ENCODE measurements at regions not wholly inside any gene's neighbourhood (a gene's known extent, or its start where the extent isn't known, plus 50 kb on each side); places are given as distances from the start of the nearest gene placed in this dataset.

GRCh38 chr2:220489121-220489520 lies 861.7 kb downstream of the SLC4A3 start:
- TF ChIP-seq TAF1 (IDR thresholded peaks at IDR 0.05; ENCODE audit: low read depth, low read length), result no peak
- TF ChIP-seq POLR2A (IDR thresholded peaks at IDR 0.05; ENCODE audit: low read depth, low read length), result no peak
- no peak for TF ChIP-seq POU2F2 (IDR thresholded peaks at IDR 0.05; ENCODE audit: low read depth, low read length)
- TF ChIP-seq SPI1 (IDR thresholded peaks at IDR 0.05; ENCODE audit: low read depth, low read length), result no peak
- no peak for TF ChIP-seq PAX5 (IDR thresholded peaks at IDR 0.05; ENCODE audit: insufficient read depth, low read length, severe bottlenecking)
- TF ChIP-seq POLR2AphosphoS5 (IDR thresholded peaks at IDR 0.05; ENCODE audit: low read depth, low read length), result no peak
- DNase-seq (ENCODE audit: insufficient read length, low spot score) (no peak), FAIRE-seq (no peak)

GRCh38 chr2:220491670-220492069 lies 864.2 kb downstream of the SLC4A3 start:
- TF ChIP-seq TAF1 (IDR thresholded peaks at IDR 0.05; ENCODE audit: low read depth, low read length), result no peak
- TF ChIP-seq POLR2AphosphoS5 (IDR thresholded peaks at IDR 0.05; ENCODE audit: low read depth, low read length), result no peak
- TF ChIP-seq PAX5 (IDR thresholded peaks at IDR 0.05; ENCODE audit: insufficient read depth, low read length, severe bottlenecking), result no peak
- TF ChIP-seq POU2F2 (IDR thresholded peaks at IDR 0.05; ENCODE audit: low read depth, low read length), result no peak
- TF ChIP-seq POLR2A (IDR thresholded peaks at IDR 0.05; ENCODE audit: low read depth, low read length), result no peak
- TF ChIP-seq SPI1 (IDR thresholded peaks at IDR 0.05; ENCODE audit: low read depth, low read length), result no peak
- FAIRE-seq, result no peak
- no peak for DNase-seq (ENCODE audit: insufficient read length, low spot score)

GRCh38 chr2:220493871-220494525 lies 866.6 kb downstream of the SLC4A3 start:
- TF ChIP-seq POU2F2 (IDR thresholded peaks at IDR 0.05; ENCODE audit: low read depth, low read length), result no peak
- no peak for TF ChIP-seq POLR2A (IDR thresholded peaks at IDR 0.05; ENCODE audit: low read depth, low read length)
- TF ChIP-seq POLR2AphosphoS5 (IDR thresholded peaks at IDR 0.05; ENCODE audit: low read depth, low read length), result no peak
- TF ChIP-seq PAX5 (IDR thresholded peaks at IDR 0.05; ENCODE audit: insufficient read depth, low read length, severe bottlenecking), result no peak
- no peak for TF ChIP-seq TAF1 (IDR thresholded peaks at IDR 0.05; ENCODE audit: low read depth, low read length)
- TF ChIP-seq SPI1 (IDR thresholded peaks at IDR 0.05; ENCODE audit: low read depth, low read length), result no peak
- FAIRE-seq (no peak), DNase-seq (ENCODE audit: insufficient read length, low spot score) (no peak)

GRCh38 chr2:220496513-220496912 lies 869.1 kb downstream of the SLC4A3 start:
- TF ChIP-seq POLR2AphosphoS5 (IDR thresholded peaks at IDR 0.05; ENCODE audit: low read depth, low read length) (no peak), SPI1 (IDR thresholded peaks at IDR 0.05; ENCODE audit: low read depth, low read length) (no peak), POU2F2 (IDR thresholded peaks at IDR 0.05; ENCODE audit: low read depth, low read length) (no peak), PAX5 (IDR thresholded peaks at IDR 0.05; ENCODE audit: insufficient read depth, low read length, severe bottlenecking) (no peak), TAF1 (IDR thresholded peaks at IDR 0.05; ENCODE audit: low read depth, low read length) (no peak), POLR2A (IDR thresholded peaks at IDR 0.05; ENCODE audit: low read depth, low read length) (no peak)
- no peak for FAIRE-seq

GRCh38 chr2:220499225-220499624 lies 871.8 kb downstream of the SLC4A3 start:
- DNase-seq (ENCODE audit: insufficient read length, low spot score), result no peak
- FAIRE-seq, result no peak
- no peak for TF ChIP-seq POLR2AphosphoS5 (IDR thresholded peaks at IDR 0.05; ENCODE audit: low read depth, low read length)

More at GRCh38 chr2:220496513-220496912, 869.1 kb downstream of the SLC4A3 start:
- no peak for DNase-seq (ENCODE audit: insufficient read length, low spot score)

- no peak for TF ChIP-seq PAX5 (IDR thresholded peaks at IDR 0.05; ENCODE audit: insufficient read depth, low read length, severe bottlenecking)
- no peak for TF ChIP-seq POLR2A (IDR thresholded peaks at IDR 0.05; ENCODE audit: low read depth, low read length)
- TF ChIP-seq POLR2AphosphoS5 (IDR thresholded peaks at IDR 0.05; ENCODE audit: low read depth, low read length), result no peak
- TF ChIP-seq TAF1 (IDR thresholded peaks at IDR 0.05; ENCODE audit: low read depth, low read length), result no peak
- TF ChIP-seq SPI1 (IDR thresholded peaks at IDR 0.05; ENCODE audit: low read depth, low read length), result no peak
- TF ChIP-seq POU2F2 (IDR thresholded peaks at IDR 0.05; ENCODE audit: low read depth, low read length), result no peak
- FAIRE-seq (no peak), DNase-seq (ENCODE audit: insufficient read length, low spot score) (no peak)
These were observed 875.1 kb downstream of the SLC4A3 start for GRCh38 chr2:220502539-220502938.

- no peak for DNase-seq (ENCODE audit: insufficient read length, low spot score)
- TF ChIP-seq PAX5 (IDR thresholded peaks at IDR 0.05; ENCODE audit: insufficient read depth, low read length, severe bottlenecking), result no peak
- no peak for FAIRE-seq
These were observed 876.0 kb downstream of the SLC4A3 start for GRCh38 chr2:220503431-220503830.

GRCh38 chr2:220504938-220505503 lies 877.6 kb downstream of the SLC4A3 start:
- no peak for FAIRE-seq
- TF ChIP-seq PAX5 (IDR thresholded peaks at IDR 0.05; ENCODE audit: insufficient read depth, low read length, severe bottlenecking) (no peak), SPI1 (IDR thresholded peaks at IDR 0.05; ENCODE audit: low read depth, low read length) (no peak)
- DNase-seq (ENCODE audit: insufficient read length, low spot score), result no peak

- FAIRE-seq (no peak), DNase-seq (ENCODE audit: insufficient read length, low spot score) (no peak)
- TF ChIP-seq PAX5 (IDR thresholded peaks at IDR 0.05; ENCODE audit: insufficient read depth, low read length, severe bottlenecking) (no peak), SPI1 (IDR thresholded peaks at IDR 0.05; ENCODE audit: low read depth, low read length) (no peak), POU2F2 (IDR thresholded peaks at IDR 0.05; ENCODE audit: low read depth, low read length) (no peak)
These were observed 879.0 kb downstream of the SLC4A3 start for GRCh38 chr2:220506466-220506865.

- no peak for FAIRE-seq
- no peak for TF ChIP-seq POLR2AphosphoS5 (IDR thresholded peaks at IDR 0.05; ENCODE audit: low read depth, low read length)
- no peak for TF ChIP-seq TAF1 (IDR thresholded peaks at IDR 0.05; ENCODE audit: low read depth, low read length)
- no peak for TF ChIP-seq PAX5 (IDR thresholded peaks at IDR 0.05; ENCODE audit: insufficient read depth, low read length, severe bottlenecking)
- TF ChIP-seq SPI1 (IDR thresholded peaks at IDR 0.05; ENCODE audit: low read depth, low read length), result no peak
- TF ChIP-seq POU2F2 (IDR thresholded peaks at IDR 0.05; ENCODE audit: low read depth, low read length), result no peak
- TF ChIP-seq POLR2A (IDR thresholded peaks at IDR 0.05; ENCODE audit: low read depth, low read length), result no peak
- DNase-seq (ENCODE audit: insufficient read length, low spot score), result no peak
These were observed 881.8 kb downstream of the SLC4A3 start for GRCh38 chr2:220509096-220509757.
